GM23338 (cell line): ENCODE measurements at regions not wholly inside any gene's neighbourhood (a gene's known extent, or its start where the extent isn't known, plus 50 kb on each side); places are given as distances from the start of the nearest gene placed in this dataset.

Experiments
- ATAC-seq: fragments of 200-7000 bp; cut with Tn5 transposase; 3 replicates; pipeline ENCODE4 v1.9.1; 2020
- DNase-seq: peaks from one replicate; pipeline ENCODE4 v3.0.0-alpha.2; 2015; ENCODE audit warnings: low spot score
- H2AFZ ChIP-seq: fragments of 200-600 bp; sonication (generic); 2 replicates; pipeline ENCODE4 v1.8.0; 2016; ENCODE audit warnings: antibody characterized with exemption, mild to moderate bottlenecking, moderate library complexity
- H3F3A ChIP-seq: fragments of 200-600 bp; sonication (generic); replicated peaks from 2 replicates; pipeline ENCODE4 v1.8.0; 2017; ENCODE audit warnings: antibody characterized with exemption, mixed run types, low read depth
- H3K27ac ChIP-seq: fragments of 200-600 bp; sonication (generic); 2 replicates; pipeline ENCODE4 v1.6.1; 2016; ENCODE audit warnings: low read depth
- H3K27me3 ChIP-seq: fragments of 200-600 bp; sonication (generic); 2 replicates; pipeline ENCODE4 v1.8.0; 2016; ENCODE audit warnings: mild to moderate bottlenecking, mixed run types, moderate library complexity; ENCODE audit not compliant: insufficient read depth
- H3K36me3 ChIP-seq: fragments of 200-600 bp; sonication (generic); 2 replicates; pipeline ENCODE4 v1.8.0; 2016; ENCODE audit warnings: mild to moderate bottlenecking; ENCODE audit not compliant: insufficient read depth
- H3K4me1 ChIP-seq: fragments of 200-600 bp; sonication (generic); 2 replicates; pipeline ENCODE4 v1.8.0; 2016; ENCODE audit warnings: mild to moderate bottlenecking, moderate library complexity; ENCODE audit not compliant: insufficient read depth
- H3K4me2 ChIP-seq: fragments of 200-600 bp; sonication (generic); 2 replicates; pipeline ENCODE4 v1.7.1; 2017; ENCODE audit warnings: mixed run types
- H3K4me3 ChIP-seq: fragments of 200-600 bp; sonication (generic); 2 replicates; pipeline ENCODE4 v1.6.1; 2016; ENCODE audit warnings: mixed run types
- H3K79me2 ChIP-seq: fragments of 200-600 bp; sonication (generic); replicated peaks from 2 replicates; pipeline ENCODE4 v1.8.0; 2017; ENCODE audit warnings: mild to moderate bottlenecking; ENCODE audit not compliant: insufficient read depth
- H3K9me2 ChIP-seq: fragments of 200-600 bp; sonication (generic); 2 replicates; pipeline ENCODE4 v1.8.0; 2017; ENCODE audit not compliant: insufficient read depth
- H4K20me1 ChIP-seq: fragments of 200-600 bp; sonication (generic); replicated peaks from 2 replicates; pipeline ENCODE4 v1.8.0; 2017; ENCODE audit warnings: mild to moderate bottlenecking; ENCODE audit not compliant: insufficient read depth
- H3K27ac Mint-ChIP-seq: 2 replicates; pipeline ENCODE4 v1.8.0; 2020; ENCODE audit warnings: inconsistent platforms, mild to moderate bottlenecking, moderate library complexity, mixed read lengths
- H3K27me3 Mint-ChIP-seq: 3 replicates; pipeline ENCODE4 v1.8.0; 2022; ENCODE audit warnings: low read depth, mild to moderate bottlenecking, moderate library complexity, mixed read lengths, inconsistent platforms; ENCODE audit not compliant: insufficient read depth, poor library complexity
- H3K36me3 Mint-ChIP-seq: 3 replicates; pipeline ENCODE4 v1.8.0; 2021; ENCODE audit warnings: low read depth, mild to moderate bottlenecking, inconsistent platforms, moderate library complexity, mixed read lengths
- H3K4me1 Mint-ChIP-seq: 3 replicates; pipeline ENCODE4 v1.8.0; 2020; ENCODE audit warnings: mild to moderate bottlenecking, inconsistent platforms, mixed read lengths
- H3K4me3 Mint-ChIP-seq: 3 replicates; pipeline ENCODE4 v1.8.0; 2021; ENCODE audit warnings: moderate library complexity, mild to moderate bottlenecking, inconsistent platforms, mixed read lengths
- H3K9me3 Mint-ChIP-seq: 3 replicates; pipeline ENCODE4 v1.8.0; 2020; ENCODE audit warnings: moderate library complexity, mild to moderate bottlenecking, inconsistent platforms, mixed read lengths
- CREB1 ChIP-seq: fragments of 250-450 bp; sonication (Bioruptor Pico); IDR thresholded peaks from 2 replicates; pipeline ENCODE4 v1.5.0; 2020; ENCODE audit warnings: low read depth, mild to moderate bottlenecking, moderate library complexity
- CTCF ChIP-seq, 2 experiments: fragments of 200-600 bp in 1 of 2; sonication (generic) in 1 of 2; conservative IDR thresholded peaks; 2 replicates each; pipeline versions ENCODE4 v1.5.1 to v1.6.1; 2016 to 2017; ENCODE audit warnings: antibody characterized with exemption in 2 of 2, low read depth in 2 of 2, mild to moderate bottlenecking in 2 of 2, moderate library complexity in 1 of 2
- ETS1 ChIP-seq: IDR thresholded peaks from 2 replicates; pipeline ENCODE4 v1.6.1; 2016; ENCODE audit warnings: antibody characterized with exemption
- EZH2 ChIP-seq: fragments of 200-600 bp; sonication (generic); IDR thresholded peaks from one replicate; pipeline ENCODE4 v1.8.0; 2017; ENCODE audit warnings: antibody characterized with exemption, mild to moderate bottlenecking, low read depth; ENCODE audit not compliant: unreplicated experiment
- EZH2phosphoT487 ChIP-seq: fragments of 200-600 bp; sonication (generic); IDR thresholded peaks from one replicate; pipeline ENCODE4 v1.8.1; 2018; ENCODE audit warnings: antibody characterized with exemption; ENCODE audit not compliant: unreplicated experiment
- JUNB ChIP-seq: IDR thresholded peaks from one replicate; pipeline ENCODE4 v1.6.1; 2016; ENCODE audit warnings: antibody characterized with exemption; ENCODE audit not compliant: unreplicated experiment
- NANOG ChIP-seq: IDR thresholded peaks from 2 replicates; pipeline ENCODE4 v1.6.1; 2016; ENCODE audit warnings: antibody characterized with exemption, borderline replicate concordance
- POLR2AphosphoS5 ChIP-seq: IDR thresholded peaks from 2 replicates; pipeline ENCODE4 v1.6.1; 2016; ENCODE audit warnings: antibody characterized with exemption, low read depth
- REST ChIP-seq: IDR thresholded peaks from one replicate; pipeline ENCODE4 v1.6.1; 2018; ENCODE audit warnings: antibody characterized with exemption; ENCODE audit not compliant: unreplicated experiment
- STAT1 ChIP-seq: IDR thresholded peaks from one replicate; pipeline ENCODE4 v1.6.1; 2016; ENCODE audit warnings: antibody characterized with exemption; ENCODE audit not compliant: unreplicated experiment
- ZNF114 ChIP-seq: fragments of 250-450 bp; sonication (Bioruptor Pico); IDR thresholded peaks from 2 replicates; pipeline ENCODE4 v1.5.0; 2020; ENCODE audit warnings: mild to moderate bottlenecking, moderate library complexity
- ZNF331 ChIP-seq: fragments of 250-450 bp; sonication (Bioruptor Pico); IDR thresholded peaks from 2 replicates; pipeline ENCODE4 v1.5.0; 2020; ENCODE audit warnings: low read depth, mild to moderate bottlenecking, moderate library complexity
- ZNF462 ChIP-seq: fragments of 250-450 bp; sonication (Bioruptor Pico); IDR thresholded peaks from 2 replicates; pipeline ENCODE4 v1.5.0; 2020; ENCODE audit warnings: mild to moderate bottlenecking, moderate library complexity

GRCh38 chr17:34071886-34072420 is 183.1 kb upstream of the CCL2 start:
- H3K9me3 Mint-ChIP-seq = peaks cover 7% of the 10 kb centered on the region; the same call in 2 of the 3 replicates
- TF ChIP-seq JUNB (no peak), REST (no peak), POLR2AphosphoS5 (no peak), ETS1 (no peak), STAT1 (no peak), EZH2phosphoT487 (no peak), NANOG (no peak), ZNF462 (CRISPR knock-in tag) (no peak), ZNF331 (no peak), ZNF114 (CRISPR knock-in tag) (no peak), CTCF (conservative IDR thresholded peaks at IDR 0.05; ENCODE audit: low read depth in 2 of 2) (no peak), EZH2 (no peak), CREB1 (CRISPR knock-in tag) (no peak)
- no peaks in the 10 kb centered on the region for H3K4me1 ChIP-seq
- no peak overlapping the region for H3K27ac ChIP-seq
- H4K20me1 ChIP-seq = no peaks in the 10 kb centered on the region
- H3K4me2 ChIP-seq = no peak overlapping the region
- H3K9me2 ChIP-seq = 0 out of 2 replicates have a peak, but pooled peaks cover 7% of the 10 kb centered on the region
- H3K4me3 ChIP-seq = no peak overlapping the region
- no peak overlapping the region for H3K27ac Mint-ChIP-seq
- no peaks in the 10 kb centered on the region for H3F3A ChIP-seq
- H3K4me3 Mint-ChIP-seq = no peak overlapping the region
- no peaks in the 10 kb centered on the region for H3K36me3 ChIP-seq
- H2AFZ ChIP-seq = no peak overlapping the region
- peak; percentile 12 for DNase-seq
- no peaks in the 10 kb centered on the region for H3K27me3 ChIP-seq
- H3K4me1 Mint-ChIP-seq = peaks cover 2% of the 10 kb centered on the region; the same call in 1 of the 3 replicates
- peaks cover 5% of the 10 kb centered on the region for H3K27me3 Mint-ChIP-seq
- no peaks in the 10 kb centered on the region for H3K79me2 ChIP-seq
- H3K36me3 Mint-ChIP-seq = peaks cover 7% of the 10 kb centered on the region; the same call in 2 of the 3 replicates
- ATAC-seq = no peak; the same call in 1 of the 3 replicates
